Coronary artery (tissue), 2 donors: ENCODE measurements at regions not wholly inside any gene's neighbourhood (a gene's known extent, or its start where the extent isn't known, plus 50 kb on each side); places are given as distances from the start of the nearest gene placed in this dataset.

Source experiments
- DNase-seq: peaks from one replicate; pipeline ENCODE4 v3.0.0-alpha.2; 2017; ENCODE audit warnings: low spot score
- H3K27ac ChIP-seq, 2 donors: fragments of 200-600 bp; sonication (generic); one replicate each; pipeline ENCODE4 v1.5.1; 2016 to 2019
- H3K4me3 ChIP-seq: fragments of 200-600 bp; sonication (generic); 2 replicates; pipeline ENCODE4 v1.5.1; 2016; ENCODE audit warnings: mild to moderate bottlenecking, moderate library complexity
- CTCF ChIP-seq: fragments of 200-600 bp; sonication (generic); IDR thresholded peaks from one replicate; pipeline ENCODE4 v1.5.1; 2019; ENCODE audit warnings: antibody characterized with exemption

DNA sequence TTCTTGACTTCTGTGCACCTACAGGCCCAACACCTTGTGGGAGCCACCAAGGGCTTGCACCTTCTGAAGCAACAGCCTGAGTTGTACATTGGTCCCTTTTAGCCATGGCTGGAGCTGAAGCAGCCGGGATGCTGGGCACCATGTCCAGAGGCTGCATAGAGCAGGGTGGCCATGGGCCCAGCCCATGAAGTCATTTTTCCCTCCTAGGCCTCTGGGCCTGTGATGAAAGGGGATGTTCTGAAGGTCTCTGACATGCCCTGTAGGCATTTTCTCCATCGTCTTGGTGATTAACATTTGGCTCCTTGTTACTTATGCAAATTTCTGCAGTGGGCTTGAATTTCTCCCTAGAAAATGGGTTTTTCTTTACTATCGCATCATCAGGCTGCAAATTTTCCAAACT, 83.1 kb upstream of the ACVR1 start:
- no peak overlapping the region for H3K27ac ChIP-seq
- no peak for DNase-seq
- H3K4me3 ChIP-seq: no peak overlapping the region
- TF ChIP-seq CTCF: no peak

- Histone ChIP-seq H3K27ac (no peak overlapping the region), H3K4me3 (no peak overlapping the region)
- no peak for TF ChIP-seq CTCF
- no peak for DNase-seq
Measured at GRCh38 chr2:157957596-157957995, 81.5 kb upstream of the ACVR1 start.

GRCh38 chr2:157952558-157952957, 76.4 kb upstream of the ACVR1 start:
- Histone ChIP-seq H3K27ac (no peak overlapping the region), H3K4me3 (no peak overlapping the region)
- TF ChIP-seq CTCF: no peak
- DNase-seq: no peak

DNA sequence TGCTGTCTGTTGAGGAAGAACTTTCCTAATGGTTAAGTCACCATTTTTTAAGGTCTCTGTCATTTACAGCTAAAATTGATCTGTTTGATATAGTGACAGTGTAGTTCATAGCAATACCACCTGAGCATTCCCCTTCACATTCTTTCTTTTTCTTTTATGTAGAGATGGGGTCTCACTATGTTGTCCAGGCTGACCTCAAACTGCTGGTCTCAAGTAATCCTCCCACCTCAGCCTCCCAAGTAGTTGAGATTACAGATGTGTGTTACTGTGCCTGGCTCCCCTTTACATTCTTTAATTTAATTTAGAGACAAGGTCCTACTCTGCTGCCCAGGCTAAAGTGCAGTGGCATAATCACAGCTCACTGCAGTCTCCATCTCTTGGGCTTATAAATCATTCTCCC, 72.7 kb upstream of the ACVR1 start:
- TF ChIP-seq CTCF: no peak
- H3K27ac ChIP-seq: no peak overlapping the region
- DNase-seq: no peak
- H3K4me3 ChIP-seq: no peak overlapping the region

DNA sequence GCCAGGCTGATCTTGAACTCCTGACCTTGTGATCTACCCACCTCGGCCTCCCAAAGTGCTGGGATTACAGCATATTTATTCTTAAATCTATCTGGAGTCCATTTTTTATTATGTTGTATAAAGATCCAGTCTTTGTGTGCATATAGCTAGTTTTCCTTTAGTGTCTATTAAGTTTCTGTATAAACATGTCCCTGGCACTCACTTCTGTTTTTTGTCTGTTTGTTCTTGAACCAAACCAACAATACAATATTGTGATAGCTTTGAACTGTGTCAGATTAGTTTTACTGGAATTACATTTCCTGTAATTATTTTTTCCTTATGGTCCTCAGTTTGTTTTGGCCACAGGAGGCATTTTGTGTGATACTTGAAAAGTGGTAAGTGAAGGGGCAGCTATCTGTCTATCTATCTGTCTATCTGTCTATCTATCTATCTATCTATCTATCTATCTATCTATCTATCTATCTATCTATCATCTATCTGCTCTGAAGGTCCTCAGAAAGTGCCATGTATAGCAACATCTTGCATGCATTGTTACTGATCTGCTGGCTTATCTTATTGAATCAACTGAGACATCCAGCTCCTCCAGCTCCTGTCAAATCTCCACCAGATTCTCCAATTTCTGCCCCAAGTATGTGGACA, 70.9 kb upstream of the ACVR1 start:
- DNase-seq: no peak
- no peak overlapping the region for H3K27ac ChIP-seq
- no peak for TF ChIP-seq CTCF
- H3K4me3 ChIP-seq: no peak overlapping the region

GRCh38 chr2:157940024-157940423, 63.9 kb upstream of the ACVR1 start:
- H3K4me3 ChIP-seq: no peak overlapping the region
- TF ChIP-seq CTCF: no peak
- no peak overlapping the region for H3K27ac ChIP-seq
- DNase-seq: no peak

GRCh38 chr2:157938556-157938955, 62.4 kb upstream of the ACVR1 start:
- H3K27ac ChIP-seq: no peak overlapping the region

More at GRCh38 chr2:157938556-157938955, 62.4 kb upstream of the ACVR1 start:
- H3K4me3 ChIP-seq: no peak overlapping the region
- no peak for TF ChIP-seq CTCF
- no peak for DNase-seq
